Neuronal stem cell (in vitro differentiated cells): ENCODE measurements at regions not wholly inside any gene's neighbourhood (a gene's known extent, or its start where the extent isn't known, plus 50 kb on each side); places are given as distances from the start of the nearest gene placed in this dataset.

Source experiments
- DNase-seq: peaks from one replicate; pipeline ENCODE4 v3.0.0-alpha.2; 2013; ENCODE audit warnings: low spot score
- H2AFZ ChIP-seq: one replicate; pipeline ENCODE4 v1.6.1; 2013; ENCODE audit warnings: mild to moderate bottlenecking, low read length, inconsistent platforms
- H2AK5ac ChIP-seq: 2 replicates; pipeline ENCODE4 v1.6.1; 2013; ENCODE audit warnings: low read depth, mild to moderate bottlenecking, inconsistent platforms, low read length, moderate library complexity, mixed read lengths
- H2BK120ac ChIP-seq: 2 replicates; pipeline ENCODE4 v1.6.1; 2013; ENCODE audit warnings: low read depth, mild to moderate bottlenecking, inconsistent platforms, low read length, moderate library complexity, mixed read lengths
- H2BK12ac ChIP-seq: one replicate; pipeline ENCODE4 v1.6.1; 2013; ENCODE audit warnings: low read length, inconsistent platforms
- H2BK15ac ChIP-seq: 2 replicates; pipeline ENCODE4 v1.6.1; 2013; ENCODE audit warnings: mild to moderate bottlenecking, low read length, inconsistent platforms, mixed read lengths
- H2BK5ac ChIP-seq: one replicate; pipeline ENCODE4 v1.6.1; 2013; ENCODE audit warnings: inconsistent platforms, mild to moderate bottlenecking, low read length, moderate library complexity
- H3K14ac ChIP-seq: one replicate; pipeline ENCODE4 v1.6.1; 2013; ENCODE audit warnings: low read length, inconsistent platforms
- H3K18ac ChIP-seq: 2 replicates; pipeline ENCODE4 v1.6.1; 2013; ENCODE audit warnings: low read length, inconsistent platforms
- H3K23ac ChIP-seq: 2 replicates; pipeline ENCODE4 v1.6.1; 2013; ENCODE audit warnings: low read depth, mild to moderate bottlenecking, mixed read lengths, low read length, inconsistent platforms; ENCODE audit not compliant: poor library complexity
- H3K27ac ChIP-seq: replicated peaks from 3 replicates; pipeline ENCODE4 v1.5.1; 2013; ENCODE audit warnings: low read length, inconsistent platforms
- H3K27me3 ChIP-seq, 3 experiments: 2 replicates each; pipeline ENCODE4 v1.6.1; 2013; ENCODE audit warnings: low read length in 3 of 3, mild to moderate bottlenecking in 2 of 3, inconsistent platforms in 1 of 3, low read depth in 1 of 3, mixed read lengths in 1 of 3, moderate library complexity in 1 of 3; ENCODE audit not compliant: control insufficient read depth in 3 of 3, insufficient read depth in 3 of 3
- H3K36me3 ChIP-seq, 2 donors: replicated peaks in 1 of 2; 2 replicates each; pipeline ENCODE4 v1.6.1; 2013; ENCODE audit warnings: low read length in 2 of 2; ENCODE audit not compliant: control insufficient read depth in 2 of 2, insufficient read depth in 2 of 2
- H3K4ac ChIP-seq: 2 replicates; pipeline ENCODE4 v1.6.1; 2013; ENCODE audit warnings: inconsistent platforms, mild to moderate bottlenecking, low read length, moderate library complexity
- H3K4me1 ChIP-seq, 2 donors: 1 replicate in 1 of 2; 2 replicates in 1 of 2; pipeline ENCODE4 v1.6.1; 2013; ENCODE audit warnings: low read length in 2 of 2, low read depth in 1 of 2; ENCODE audit not compliant: control insufficient read depth in 2 of 2, insufficient read depth in 1 of 2
- H3K4me2 ChIP-seq: one replicate; pipeline ENCODE4 v1.6.1; 2013; ENCODE audit warnings: mild to moderate bottlenecking, low read length, inconsistent platforms; ENCODE audit not compliant: insufficient read depth, poor library complexity, severe bottlenecking
- H3K4me3 ChIP-seq, 2 donors: 2 replicates each; pipeline ENCODE4 v1.5.1; 2013; ENCODE audit warnings: low read length in 2 of 2, mild to moderate bottlenecking in 2 of 2, inconsistent platforms in 1 of 2, moderate library complexity in 1 of 2
- H3K79me1 ChIP-seq: one replicate; pipeline ENCODE4 v1.6.1; 2013; ENCODE audit warnings: low read depth, mild to moderate bottlenecking, inconsistent platforms, low read length, moderate library complexity
- H3K9ac ChIP-seq: one replicate; pipeline ENCODE4 v1.6.1; 2013; ENCODE audit warnings: mild to moderate bottlenecking, low read depth, low read length, inconsistent platforms; ENCODE audit not compliant: poor library complexity
- H3K9me3 ChIP-seq, 2 donors: replicated peaks in 1 of 2; 2 replicates each; pipeline versions ENCODE3 to v1.6.1; 2013; ENCODE audit warnings: low read length in 2 of 2, mild to moderate bottlenecking in 2 of 2, inconsistent platforms in 1 of 2, low read depth in 1 of 2, mixed read lengths in 1 of 2, moderate library complexity in 1 of 2; ENCODE audit not compliant: control insufficient read depth in 2 of 2, insufficient read depth in 1 of 2
- H4K8ac ChIP-seq: one replicate; pipeline ENCODE4 v1.6.1; 2013; ENCODE audit warnings: low read depth, mild to moderate bottlenecking, inconsistent platforms, low read length, moderate library complexity
- H4K91ac ChIP-seq: one replicate; pipeline ENCODE4 v1.6.1; 2013; ENCODE audit warnings: low read length, low read depth, mild to moderate bottlenecking, inconsistent platforms; ENCODE audit not compliant: poor library complexity
- WGBS, 2 donors: extraction: QIAGEN DNeasy Blood & Tissue Kit; methylation state at CpG; one replicate each; pipeline ENCODE4 v1.1.7; 2013; ENCODE audit warnings: missing lambda C conversion rate in 2 of 2, mixed read lengths in 1 of 2; ENCODE audit not compliant: insufficient read length in 2 of 2, insufficient replicate concordance in 1 of 2; ENCODE audit errors: extremely low coverage in 2 of 2; 5-methylcytosine and 5-hydroxymethylcytosine counted together

- WGBS, 2 donors, result no CpG with 5 or more reads among the region's 2 CpGs
- Histone ChIP-seq H2BK120ac (no peak overlapping the region), H2AFZ (no peak overlapping the region), H3K14ac (no peak overlapping the region), H3K79me1 (no peaks in the 10 kb centered on the region), H3K4me2 (no peak overlapping the region), H2BK5ac (no peak overlapping the region), H3K27ac (no peak overlapping the region), H3K4me3 (no peak overlapping the region), H3K27me3 (no peaks in the 10 kb centered on the region), H3K36me3 (no peaks in the 10 kb centered on the region), H3K23ac (no peak overlapping the region), H3K18ac (no peak overlapping the region), H2BK15ac (no peak overlapping the region), H2BK12ac (no peak overlapping the region), H3K9ac (no peak overlapping the region), H3K4ac (no peak overlapping the region), H2AK5ac (no peak overlapping the region), H4K8ac (no peak overlapping the region), H3K9me3 (no peaks in the 10 kb centered on the region), H4K91ac (no peak overlapping the region), H3K4me1 (no peaks in the 10 kb centered on the region)
- no peak for DNase-seq
Observed at GRCh38 chr4:28916585-28916984, 1803.6 kb upstream of the PCDH7 start.

- H2BK5ac ChIP-seq, result no peak overlapping the region
- no peaks in the 10 kb centered on the region for H3K36me3 ChIP-seq
- no peak for DNase-seq
- no peak overlapping the region for H2BK120ac ChIP-seq
- no peak overlapping the region for H4K91ac ChIP-seq
- H2BK12ac ChIP-seq, result no peak overlapping the region
- no peak overlapping the region for H3K9ac ChIP-seq
- H3K14ac ChIP-seq, result no peak overlapping the region
- H3K4ac ChIP-seq, result no peak overlapping the region
- H3K27me3 ChIP-seq, result no peaks in the 10 kb centered on the region
- H2BK15ac ChIP-seq, result no peak overlapping the region
- H4K8ac ChIP-seq, result no peak overlapping the region
- no CpG with 5 or more reads among the region's 1 CpG for WGBS, 2 donors
- H2AFZ ChIP-seq, result no peak overlapping the region
- no peak overlapping the region for H3K27ac ChIP-seq
- H3K79me1 ChIP-seq, result no peaks in the 10 kb centered on the region
- no peak overlapping the region for H3K18ac ChIP-seq
- H3K4me1 ChIP-seq, result no peaks in the 10 kb centered on the region
- H3K9me3 ChIP-seq, result no peaks in the 10 kb centered on the region
- H3K4me2 ChIP-seq, result no peak overlapping the region
- H3K4me3 ChIP-seq, result no peak overlapping the region
- no peak overlapping the region for H3K23ac ChIP-seq
- H2AK5ac ChIP-seq, result no peak overlapping the region
Observed at GRCh38 chr4:28918871-28919270, 1801.3 kb upstream of the PCDH7 start.

- Histone ChIP-seq H3K27ac (no peak overlapping the region), H3K9me3 (no peaks in the 10 kb centered on the region)
Observed at GRCh38 chr4:28921886-28922285, 1798.3 kb upstream of the PCDH7 start.

GRCh38 chr4:28926156-28926555 is 1794.0 kb upstream of the PCDH7 start:
- no peak overlapping the region for H4K91ac ChIP-seq

More at GRCh38 chr4:28921886-28922285, 1798.3 kb upstream of the PCDH7 start:
- no peak overlapping the region for H4K91ac ChIP-seq
- H3K4ac ChIP-seq, result no peak overlapping the region
- H3K9ac ChIP-seq, result no peak overlapping the region
- H2AFZ ChIP-seq, result no peak overlapping the region
- no peak overlapping the region for H3K18ac ChIP-seq
- H4K8ac ChIP-seq, result no peak overlapping the region
- no peak overlapping the region for H2BK15ac ChIP-seq
- H2BK5ac ChIP-seq, result no peak overlapping the region
- H3K23ac ChIP-seq, result no peak overlapping the region
- DNase-seq, result no peak
- H2BK12ac ChIP-seq, result no peak overlapping the region
- no peak overlapping the region for H3K4me3 ChIP-seq
- no peaks in the 10 kb centered on the region for H3K36me3 ChIP-seq
- H3K79me1 ChIP-seq, result no peaks in the 10 kb centered on the region
- no peaks in the 10 kb centered on the region for H3K27me3 ChIP-seq
- no peaks in the 10 kb centered on the region for H3K4me1 ChIP-seq
- WGBS, 2 donors, result no CpG with 5 or more reads among the region's 5 CpGs
- H3K14ac ChIP-seq, result no peak overlapping the region
- no peak overlapping the region for H2BK120ac ChIP-seq
- H3K4me2 ChIP-seq, result no peak overlapping the region
- H2AK5ac ChIP-seq, result no peak overlapping the region

More at GRCh38 chr4:28926156-28926555, 1794.0 kb upstream of the PCDH7 start:
- Histone ChIP-seq H3K27ac (no peak overlapping the region), H3K4me1 (peaks cover 0 to 7% of the 10 kb centered on the region in 2 donors), H3K36me3 (no peaks in the 10 kb centered on the region), H2BK5ac (no peak overlapping the region), H3K4me3 (no peak overlapping the region), H3K4ac (no peak overlapping the region), H3K79me1 (no peaks in the 10 kb centered on the region), H4K8ac (no peak overlapping the region), H2AFZ (no peak overlapping the region), H3K14ac (no peak overlapping the region), H2BK120ac (no peak overlapping the region), H2AK5ac (no peak overlapping the region), H2BK12ac (no peak overlapping the region), H2BK15ac (no peak overlapping the region), H3K18ac (no peak overlapping the region), H3K9ac (no peak overlapping the region), H3K9me3 (no peaks in the 10 kb centered on the region), H3K4me2 (no peak overlapping the region), H3K23ac (no peak overlapping the region), H3K27me3 (no peaks in the 10 kb centered on the region)
- no peak for DNase-seq
